K562 (cell line): ENCODE measurements at regions not wholly inside any gene's neighbourhood (a gene's known extent, or its start where the extent isn't known, plus 50 kb on each side); places are given as distances from the start of the nearest gene placed in this dataset.

Experiments used
- ATAC-seq: fragments of 200-7000 bp; cut with Tn5 transposase; 3 replicates; pipeline ENCODE4 v1.9.1; 2020; ENCODE audit warnings: moderate library complexity
- BruUV-seq: library from RNA; stranded (reverse); fragments of 400-500 nt; replicated peaks from 2 replicates; lab custom pipeline; 2021; lab: Mats Ljungman, UMichigan
- CTCF ChIA-PET: fragments of 300-600 bp; formaldehyde crosslinking; extraction: SDS; loops from one replicate; lab custom pipeline; 2021; ENCODE audit warnings: low intra/inter-chr PET ratio; lab: Yijun Ruan, JAX
- POLR2A ChIA-PET: fragments of 300-600, 350-650 bp; sonication (Branson Sonifier 250); formaldehyde crosslinking; extraction: SDS; loops from one replicate; lab custom pipeline; 2021; ENCODE audit warnings: antibody characterized with exemption, inconsistent platforms; lab: Yijun Ruan, JAX
- DNase-seq, 4 experiments: peaks; one replicate each; pipeline versions ENCODE4 v3.0.0 to v3.0.0-alpha.2; 2011 to 2018; ENCODE audit warnings: low spot score in 3 of 4, mixed read lengths in 3 of 4; ENCODE audit errors: extremely low read depth in 1 of 4
- FAIRE-seq: peaks from 2 replicates; lab custom pipeline; 2011; peaks lifted over from hg19 to GRCh38; lab: Jason Lieb, UNC
- H2AFZ ChIP-seq: 2 replicates; pipeline ENCODE4 v1.6.0; 2011; ENCODE audit warnings: low read depth, low read length, control low read depth, inconsistent platforms
- H3K27ac ChIP-seq: fragments of 200-600 bp; 3 replicates; pipeline ENCODE4 v1.8.0; 2011; ENCODE audit warnings: low read depth, mild to moderate bottlenecking, control low read depth, inconsistent platforms, low read length, moderate library complexity, mixed read lengths; ENCODE audit errors: extremely low read depth
- H3K27me3 ChIP-seq, 2 experiments: fragments of 300-600 bp in 1 of 2; 2 replicates in 1 of 2; 3 replicates in 1 of 2; pipeline versions ENCODE4 v1.6.0 to v1.8.0; 2011; ENCODE audit warnings: inconsistent platforms in 2 of 2, low read length in 2 of 2, mild to moderate bottlenecking in 1 of 2, mixed read lengths in 1 of 2, moderate library complexity in 1 of 2; ENCODE audit not compliant: control insufficient read depth in 2 of 2, insufficient read depth in 2 of 2
- H3K36me3 ChIP-seq: fragments of 300-600 bp; 3 replicates; pipeline ENCODE4 v1.8.0; 2011; ENCODE audit warnings: mild to moderate bottlenecking, low read length, inconsistent platforms; ENCODE audit not compliant: control insufficient read depth, insufficient read depth
- H3K4me1 ChIP-seq, 2 experiments: fragments of 200-600 bp in 1 of 2; replicated peaks in 1 of 2; 2 replicates in 1 of 2; 3 replicates in 1 of 2; pipeline versions ENCODE4 v1.5.1 to v1.8.0; 2011; ENCODE audit warnings: inconsistent platforms in 2 of 2, low read length in 2 of 2, mild to moderate bottlenecking in 1 of 2, mixed read lengths in 1 of 2, moderate library complexity in 1 of 2; ENCODE audit not compliant: control insufficient read depth in 2 of 2, insufficient read depth in 2 of 2
- H3K4me2 ChIP-seq: 2 replicates; pipeline ENCODE4 v1.6.1; 2011; ENCODE audit warnings: low read length, control low read depth, inconsistent platforms, mixed read lengths; ENCODE audit not compliant: insufficient read depth
- H3K4me3 ChIP-seq: fragments of 200-600 bp; sonication (generic), shearing (Covaris generic); 2 replicates; pipeline ENCODE4 v1.5.1; 2016; ENCODE audit warnings: control low read depth, inconsistent platforms
- H3K79me2 ChIP-seq: fragments of 200-600 bp; 3 replicates; pipeline ENCODE4 v1.8.0; 2011; ENCODE audit warnings: low read length, inconsistent platforms; ENCODE audit not compliant: control insufficient read depth, insufficient read depth
- H3K9ac ChIP-seq, 2 experiments: 2 replicates each; pipeline versions ENCODE4 v1.6.0 to v1.6.1; 2011; ENCODE audit warnings: low read depth in 2 of 2, low read length in 2 of 2, control low read depth in 1 of 2, inconsistent platforms in 1 of 2, mild to moderate bottlenecking in 1 of 2, mixed read lengths in 1 of 2; ENCODE audit not compliant: insufficient read depth in 1 of 2
- H3K9me1 ChIP-seq: one replicate; pipeline ENCODE4 v1.6.0; 2011; ENCODE audit warnings: inconsistent platforms, mild to moderate bottlenecking, low read length, moderate library complexity; ENCODE audit not compliant: control insufficient read depth, insufficient read depth
- H3K9me3 ChIP-seq: replicated peaks from 2 replicates; pipeline ENCODE4 v1.5.1; 2011; ENCODE audit warnings: low read depth, low read length, inconsistent platforms; ENCODE audit not compliant: control insufficient read depth, insufficient read depth
- H4K20me1 ChIP-seq: replicated peaks from 2 replicates; pipeline ENCODE4 v1.6.1; 2011; ENCODE audit warnings: low read length, inconsistent platforms, mixed read lengths; ENCODE audit not compliant: control insufficient read depth, insufficient read depth
- ARID4B ChIP-seq: sonication (generic); formaldehyde crosslinking; IDR thresholded peaks from 2 replicates; pipeline ENCODE4 v1.8.0; 2022; ENCODE audit warnings: mild to moderate bottlenecking, missing genetic modification reagents
- ARNT ChIP-seq, 2 experiments: fragments of 450-650 bp; IDR thresholded peaks; 2 replicates each; pipeline ENCODE4 v1.6.1; 2016; ENCODE audit warnings: mild to moderate bottlenecking in 1 of 2
- FOXJ2 ChIP-seq: fragments of 200-800 bp; sonication (Bioruptor generic); IDR thresholded peaks from 2 replicates; pipeline ENCODE4 v1.6.1; 2016; ENCODE audit warnings: missing genetic modification characterization, missing compliant biosample characterization
- NFYB ChIP-seq: IDR thresholded peaks from 2 replicates; pipeline ENCODE4 v1.6.1; 2011; ENCODE audit warnings: mild to moderate bottlenecking, moderate library complexity; ENCODE audit not compliant: insufficient read length; ENCODE audit errors: extremely low read depth
- ZBTB34 ChIP-seq: fragments of 250-450 bp; sonication (Bioruptor Pico); IDR thresholded peaks from 2 replicates; pipeline ENCODE4 v1.8.0; 2021; ENCODE audit warnings: mild to moderate bottlenecking, moderate library complexity
- ZNF408 ChIP-seq: fragments of 250-450 bp; sonication (Bioruptor Pico); IDR thresholded peaks from 2 replicates; pipeline ENCODE4 v1.4.0; 2020; ENCODE audit warnings: low read depth, mild to moderate bottlenecking, moderate library complexity
- ZNF41 ChIP-seq: fragments of 250-450 bp; sonication (Bioruptor Pico); conservative IDR thresholded peaks from 2 replicates; pipeline ENCODE4 v1.4.0; 2020; ENCODE audit warnings: mild to moderate bottlenecking
- WGBS: fragments of 100-300 bp; shearing (Covaris generic); methylation state at CpG from one replicate; pipeline ENCODE4 v1.1.6; 2016; ENCODE audit warnings: low coverage, mixed read lengths; ENCODE audit not compliant: insufficient coverage; ENCODE audit errors: missing lambda C conversion rate; 5-methylcytosine and 5-hydroxymethylcytosine counted together
- in situ Hi-C: fragments of 300-500 bp; cut with MboI; formaldehyde crosslinking; loops from 4 replicates; pipeline ENCODE4 v1.15.0; 2018; ENCODE audit warnings: inconsistent platforms, mixed read lengths
- intact Hi-C: fragments of 100-400 bp; cut with micrococcal nuclease; formaldehyde crosslinking; loops from 2 replicates; pipeline ENCODE4 v1.14.2; 2022

- FAIRE-seq, result no peak
Measured at GRCh38 chr14:54048736-54049135, 92.1 kb upstream of the BMP4 start.

More at GRCh38 chr14:54048736-54049135, 92.1 kb upstream of the BMP4 start:
- Histone ChIP-seq H3K4me2 (no peak overlapping the region), H3K27ac (no peak overlapping the region), H3K36me3 (no peaks in the 10 kb centered on the region), H3K4me3 (no peak overlapping the region), H3K27me3 (no peaks in the 10 kb centered on the region), H3K9me3 (no peaks in the 10 kb centered on the region), H2AFZ (no peak overlapping the region), H3K4me1 (no peaks in the 10 kb centered on the region), H4K20me1 (no peaks in the 10 kb centered on the region), H3K9me1 (no peaks in the 10 kb centered on the region), H3K79me2 (no peaks in the 10 kb centered on the region), H3K9ac (no peak overlapping the region)
- TF ChIP-seq ARID4B (CRISPR knock-in tag) (no peak), ZNF408 (CRISPR knock-in tag) (no peak), FOXJ2 (tag) (no peak), NFYB (no peak), ZNF41 (CRISPR knock-in tag) (no peak), ZBTB34 (no peak), ARNT (IDR thresholded peaks at IDR 0.05) (no peak)
- WGBS, result 3% methylated on average over 4 of the region's 5 CpGs
- intact Hi-C loops (no loop called here), in situ Hi-C loops (no loop called here)
- BruUV-seq, result no TSS peak
- ATAC-seq (no peak), DNase-seq (no peak)
- POLR2A ChIA-PET, result no interaction called here
- CTCF ChIA-PET, result no interaction called here
